Activated CD8-positive, alpha-beta T cell treated with anti-CD3 and anti-CD28 coated beads for 36 hours (primary cell): ENCODE measurements at regions not wholly inside any gene's neighbourhood (a gene's known extent, or its start where the extent isn't known, plus 50 kb on each side); places are given as distances from the start of the nearest gene placed in this dataset.

Experiments used
- ATAC-seq: fragments of 200-7000 bp; cut with Tn5 transposase; one replicate; pipeline ENCODE4 v1.10.0; 2021; ENCODE audit warnings: mild to moderate bottlenecking, moderate library complexity
- CTCF ChIA-PET: fragments of 350-600 bp; sonication (Branson Sonifier 250); formaldehyde crosslinking; loops from one replicate; lab custom pipeline; 2021; ENCODE audit warnings: antibody characterized with exemption; lab: Charles Lee
- POLR2A ChIA-PET: fragments of 350-600 bp; sonication (Branson Sonifier 250); formaldehyde crosslinking; loops from one replicate; lab custom pipeline; 2021; ENCODE audit warnings: antibody characterized with exemption; lab: Charles Lee
- DNase-seq: peaks from one replicate; pipeline ENCODE4 v3.0.0-alpha.2; 2020
- H3K27ac Mint-ChIP-seq: one replicate; pipeline ENCODE4 v1.8.0; 2021; ENCODE audit warnings: mild to moderate bottlenecking, mixed read lengths
- H3K27me3 Mint-ChIP-seq: one replicate; pipeline ENCODE4 v1.8.0; 2021; ENCODE audit warnings: mixed read lengths
- H3K36me3 Mint-ChIP-seq: one replicate; pipeline ENCODE4 v1.8.0; 2021; ENCODE audit warnings: low read depth, mixed read lengths
- H3K4me1 Mint-ChIP-seq: one replicate; pipeline ENCODE4 v1.8.0; 2021; ENCODE audit warnings: low read depth, mixed read lengths
- H3K4me3 Mint-ChIP-seq: one replicate; pipeline ENCODE4 v1.8.0; 2021; ENCODE audit warnings: mild to moderate bottlenecking, moderate library complexity, mixed read lengths
- H3K9me3 Mint-ChIP-seq: one replicate; pipeline ENCODE4 v1.8.0; 2021; ENCODE audit warnings: mixed read lengths
- intact Hi-C: fragments of 100-400 bp; cut with micrococcal nuclease; formaldehyde crosslinking; loops from one replicate; pipeline ENCODE4 v1.10.0; 2022
- TF ChIP-seq, protein P1 (sequence below): fragments of 200-600 bp; IDR thresholded peaks from one replicate; pipeline ENCODE4 v1.8.0; 2022; ENCODE audit warnings: antibody characterized with exemption, mild to moderate bottlenecking

DNA sequence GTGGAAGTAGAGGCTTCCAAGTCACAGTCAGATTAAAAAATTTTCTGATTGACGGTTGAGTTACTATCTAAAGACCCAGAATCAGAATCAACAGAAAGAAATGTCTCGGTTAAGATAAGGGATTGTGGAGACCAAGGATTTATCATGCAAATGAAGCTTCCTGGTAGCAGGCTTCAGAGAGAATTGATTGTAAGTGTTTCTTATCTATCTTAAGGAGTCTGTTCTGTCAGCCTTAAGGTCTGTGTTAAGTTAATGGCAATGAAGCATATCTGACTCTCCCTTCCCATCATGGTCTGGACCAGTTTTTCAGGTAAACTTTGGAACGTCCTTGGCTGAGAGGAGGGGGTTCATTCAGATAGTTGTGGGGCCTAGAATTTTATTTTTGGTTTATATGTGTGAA lies 780.2 kb downstream of the FAM133A start:
- Mint-ChIP-seq H3K27ac (no peak overlapping the region), H3K9me3 (no peaks in the 10 kb centered on the region), H3K4me3 (no peak overlapping the region), H3K36me3 (no peaks in the 10 kb centered on the region), H3K4me1 (no peaks in the 10 kb centered on the region), H3K27me3 (no peaks in the 10 kb centered on the region)
- intact Hi-C loops, result no loop called here
- CTCF ChIA-PET, result no interaction called here
- DNase-seq (no peak), ATAC-seq (no peak)
- POLR2A ChIA-PET, result no interaction called here
- TF ChIP-seq, protein P1, sequence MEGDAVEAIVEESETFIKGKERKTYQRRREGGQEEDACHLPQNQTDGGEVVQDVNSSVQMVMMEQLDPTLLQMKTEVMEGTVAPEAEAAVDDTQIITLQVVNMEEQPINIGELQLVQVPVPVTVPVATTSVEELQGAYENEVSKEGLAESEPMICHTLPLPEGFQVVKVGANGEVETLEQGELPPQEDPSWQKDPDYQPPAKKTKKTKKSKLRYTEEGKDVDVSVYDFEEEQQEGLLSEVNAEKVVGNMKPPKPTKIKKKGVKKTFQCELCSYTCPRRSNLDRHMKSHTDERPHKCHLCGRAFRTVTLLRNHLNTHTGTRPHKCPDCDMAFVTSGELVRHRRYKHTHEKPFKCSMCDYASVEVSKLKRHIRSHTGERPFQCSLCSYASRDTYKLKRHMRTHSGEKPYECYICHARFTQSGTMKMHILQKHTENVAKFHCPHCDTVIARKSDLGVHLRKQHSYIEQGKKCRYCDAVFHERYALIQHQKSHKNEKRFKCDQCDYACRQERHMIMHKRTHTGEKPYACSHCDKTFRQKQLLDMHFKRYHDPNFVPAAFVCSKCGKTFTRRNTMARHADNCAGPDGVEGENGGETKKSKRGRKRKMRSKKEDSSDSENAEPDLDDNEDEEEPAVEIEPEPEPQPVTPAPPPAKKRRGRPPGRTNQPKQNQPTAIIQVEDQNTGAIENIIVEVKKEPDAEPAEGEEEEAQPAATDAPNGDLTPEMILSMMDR, result no peak

DNA sequence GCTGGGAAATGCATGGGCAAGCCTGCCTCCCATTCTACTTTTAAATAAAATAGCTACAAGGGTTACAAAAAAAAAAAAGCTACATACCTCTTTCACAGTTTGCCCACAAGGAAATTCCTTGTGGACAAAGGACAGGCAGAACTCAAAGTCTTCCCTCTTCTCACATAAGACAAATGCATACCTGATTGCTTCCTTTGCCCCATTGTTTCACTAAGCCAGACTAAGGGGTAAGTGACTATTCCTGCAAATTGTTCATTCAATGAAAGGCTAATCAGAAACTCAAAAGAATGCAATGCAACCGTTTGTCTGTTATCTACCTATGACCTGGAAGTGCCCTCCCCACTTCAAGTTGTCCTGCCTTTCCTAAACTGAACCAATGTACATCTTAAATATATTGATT lies 780.6 kb downstream of the FAM133A start:
- no peak overlapping the region for H3K27ac Mint-ChIP-seq
- TF ChIP-seq, protein P1, result no peak
- H3K4me3 Mint-ChIP-seq, result no peak overlapping the region
- H3K27me3 Mint-ChIP-seq, result no peaks in the 10 kb centered on the region
- no peak for ATAC-seq
- ChIA-PET CTCF (no interaction called here), POLR2A (no interaction called here)
- no peak for DNase-seq
- H3K36me3 Mint-ChIP-seq, result no peaks in the 10 kb centered on the region
- no peaks in the 10 kb centered on the region for H3K9me3 Mint-ChIP-seq
- intact Hi-C loops, result no loop called here
- no peaks in the 10 kb centered on the region for H3K4me1 Mint-ChIP-seq

DNA sequence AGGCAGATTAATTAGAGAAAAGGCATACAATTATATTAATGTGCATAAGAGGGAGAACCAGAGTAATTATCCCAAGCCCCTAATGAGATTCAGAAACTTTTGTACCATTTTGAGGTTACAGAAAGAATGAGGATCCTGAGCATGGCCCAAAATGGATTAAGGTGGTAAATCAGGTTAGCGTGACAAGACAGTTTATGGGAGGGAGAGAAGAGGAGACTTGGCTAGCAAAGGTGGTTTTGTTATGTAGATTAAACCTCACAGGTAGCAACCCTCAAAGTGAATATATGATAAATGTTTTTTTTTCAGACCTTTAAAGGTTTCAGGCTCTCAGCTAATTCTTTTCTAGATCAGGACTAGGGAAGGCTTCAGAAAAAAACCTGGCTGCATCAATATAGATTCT lies 781.8 kb downstream of the FAM133A start:
- no peaks in the 10 kb centered on the region for H3K27me3 Mint-ChIP-seq
- CTCF ChIA-PET, result no interaction called here
- intact Hi-C loops, result no loop called here
- H3K36me3 Mint-ChIP-seq, result no peaks in the 10 kb centered on the region
- POLR2A ChIA-PET, result no interaction called here
- DNase-seq (no peak), ATAC-seq (no peak)
- H3K4me1 Mint-ChIP-seq, result no peaks in the 10 kb centered on the region
- TF ChIP-seq, protein P1, result no peak
- H3K4me3 Mint-ChIP-seq, result no peak overlapping the region
- H3K9me3 Mint-ChIP-seq, result no peaks in the 10 kb centered on the region
- H3K27ac Mint-ChIP-seq, result no peak overlapping the region

DNA sequence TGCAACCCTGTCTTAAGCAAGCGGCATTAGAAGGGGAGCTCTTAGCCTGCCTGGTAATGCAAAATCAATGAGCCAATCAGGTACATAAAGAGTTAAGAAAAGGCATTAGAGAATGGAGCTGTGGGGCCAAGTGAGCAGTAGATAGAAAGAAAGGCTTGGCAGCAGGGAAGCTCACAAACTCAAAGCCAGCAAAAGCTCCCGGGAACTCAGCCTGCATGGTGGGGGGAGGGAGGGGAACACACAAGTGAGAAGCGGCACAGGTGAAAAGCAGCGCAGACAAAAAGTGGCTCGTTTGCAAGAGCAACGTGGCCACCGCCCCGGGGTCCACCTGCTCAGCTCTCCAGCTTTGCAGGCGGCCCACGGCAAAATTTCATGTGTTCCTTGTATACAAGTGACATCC lies 818.5 kb downstream of the FAM133A start:
- Mint-ChIP-seq H3K27me3 (no peaks in the 10 kb centered on the region), H3K27ac (no peak overlapping the region), H3K4me3 (no peak overlapping the region), H3K36me3 (no peaks in the 10 kb centered on the region), H3K9me3 (no peaks in the 10 kb centered on the region), H3K4me1 (no peaks in the 10 kb centered on the region)
- CTCF ChIA-PET, result no interaction called here
- POLR2A ChIA-PET, result no interaction called here
- TF ChIP-seq, protein P1, result no peak
- no peak for ATAC-seq
- no peak for DNase-seq
- intact Hi-C loops, result no loop called here

DNA sequence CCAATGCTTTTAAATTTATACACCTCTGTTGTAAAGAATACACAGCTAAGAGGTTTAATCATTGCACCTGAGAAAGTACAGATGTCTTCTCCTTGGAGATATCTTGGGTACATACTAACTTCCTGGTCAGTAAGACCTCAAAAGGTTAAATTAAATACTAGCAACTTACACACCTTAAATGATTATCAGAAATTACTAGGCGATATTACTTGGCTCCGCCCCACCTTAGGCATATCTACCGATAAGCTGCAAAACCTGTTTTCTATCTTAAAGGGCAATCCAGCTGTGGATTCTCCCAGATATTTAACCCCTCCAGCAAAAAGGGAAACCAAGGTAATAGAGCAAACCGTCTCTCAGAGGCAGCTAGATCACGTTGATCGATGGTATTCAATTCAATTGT lies 819.4 kb downstream of the FAM133A start:
- H3K27ac Mint-ChIP-seq, result no peak overlapping the region
- DNase-seq, result no peak
- H3K9me3 Mint-ChIP-seq, result no peaks in the 10 kb centered on the region
- H3K4me3 Mint-ChIP-seq, result no peak overlapping the region
- H3K4me1 Mint-ChIP-seq, result no peaks in the 10 kb centered on the region
- POLR2A ChIA-PET, result no interaction called here
- H3K27me3 Mint-ChIP-seq, result no peaks in the 10 kb centered on the region
- TF ChIP-seq, protein P1, result no peak
- CTCF ChIA-PET, result no interaction called here
- no peak for ATAC-seq
- intact Hi-C loops, result no loop called here
- no peaks in the 10 kb centered on the region for H3K36me3 Mint-ChIP-seq
